ENCODE measurements at regions not wholly inside any gene's neighbourhood (a gene's known extent, or its start where the extent isn't known, plus 50 kb on each side); places are given as distances from the start of the nearest gene placed in this dataset.
"Not testable (repeated sequence)": the region's sequence is repeated elsewhere in the genome, so short reads cannot be mapped to it uniquely, and the experiment has no call there.

DNA sequence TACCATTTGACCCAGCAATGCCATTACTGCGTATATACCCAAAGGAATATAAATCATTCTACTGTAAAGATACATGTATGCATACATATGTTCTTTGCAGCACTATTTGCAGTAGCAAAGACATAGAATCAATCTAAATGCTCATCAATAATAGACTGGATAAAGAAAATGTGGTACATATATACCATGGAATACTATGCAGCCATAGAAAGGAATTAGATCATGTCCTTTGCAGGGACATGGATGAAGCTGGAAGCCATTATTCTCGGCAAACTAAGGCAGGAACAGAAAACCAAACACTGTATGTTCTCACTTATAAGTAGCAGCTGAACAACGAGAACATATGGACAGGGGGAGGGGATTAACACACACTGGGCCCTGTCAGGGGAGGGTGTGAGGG lies 54.8 kb upstream of the ZNF30 start:
- not testable (repeated sequence) for H3K27me3 ChIP-seq; H3K36me3 ChIP-seq; H3K27ac ChIP-seq; H3K9me3 ChIP-seq; H3K4me3 ChIP-seq; DNase-seq (ENCODE audit: low spot score); H3K4me1 ChIP-seq

DNA sequence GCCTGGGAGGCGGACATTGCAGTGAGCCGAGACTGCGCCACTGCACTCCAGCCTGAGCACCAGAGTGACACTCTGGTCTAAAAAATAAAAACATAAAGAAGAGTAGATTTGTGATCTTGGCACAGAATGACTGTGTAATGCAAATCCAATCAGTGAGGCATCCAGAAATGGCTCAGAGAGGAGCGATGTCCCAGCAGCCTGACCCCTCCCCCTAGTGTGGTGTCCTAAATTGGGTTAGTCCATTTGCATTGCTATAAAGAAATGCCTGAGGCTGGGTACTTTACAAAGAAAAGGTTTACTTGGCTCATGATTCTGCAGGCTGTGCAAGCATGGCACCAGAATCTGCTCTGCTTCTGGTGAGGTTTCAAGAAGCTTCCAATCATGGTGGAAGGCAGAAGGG lies 59.1 kb upstream of the ZNF30 start:
- Histone ChIP-seq H3K36me3 (no peaks in the 10 kb centered on the region), H3K27ac (no peak overlapping the region), H3K27me3 (no peaks in the 10 kb centered on the region), H3K9me3 (no peaks in the 10 kb centered on the region), H3K4me1 (no peaks in the 10 kb centered on the region), H3K4me3 (no peak overlapping the region)
- TF ChIP-seq, protein P1, sequence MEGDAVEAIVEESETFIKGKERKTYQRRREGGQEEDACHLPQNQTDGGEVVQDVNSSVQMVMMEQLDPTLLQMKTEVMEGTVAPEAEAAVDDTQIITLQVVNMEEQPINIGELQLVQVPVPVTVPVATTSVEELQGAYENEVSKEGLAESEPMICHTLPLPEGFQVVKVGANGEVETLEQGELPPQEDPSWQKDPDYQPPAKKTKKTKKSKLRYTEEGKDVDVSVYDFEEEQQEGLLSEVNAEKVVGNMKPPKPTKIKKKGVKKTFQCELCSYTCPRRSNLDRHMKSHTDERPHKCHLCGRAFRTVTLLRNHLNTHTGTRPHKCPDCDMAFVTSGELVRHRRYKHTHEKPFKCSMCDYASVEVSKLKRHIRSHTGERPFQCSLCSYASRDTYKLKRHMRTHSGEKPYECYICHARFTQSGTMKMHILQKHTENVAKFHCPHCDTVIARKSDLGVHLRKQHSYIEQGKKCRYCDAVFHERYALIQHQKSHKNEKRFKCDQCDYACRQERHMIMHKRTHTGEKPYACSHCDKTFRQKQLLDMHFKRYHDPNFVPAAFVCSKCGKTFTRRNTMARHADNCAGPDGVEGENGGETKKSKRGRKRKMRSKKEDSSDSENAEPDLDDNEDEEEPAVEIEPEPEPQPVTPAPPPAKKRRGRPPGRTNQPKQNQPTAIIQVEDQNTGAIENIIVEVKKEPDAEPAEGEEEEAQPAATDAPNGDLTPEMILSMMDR (IDR thresholded peaks at IDR 0.05) = no peak
- no peak for DNase-seq (ENCODE audit: low spot score)

DNA sequence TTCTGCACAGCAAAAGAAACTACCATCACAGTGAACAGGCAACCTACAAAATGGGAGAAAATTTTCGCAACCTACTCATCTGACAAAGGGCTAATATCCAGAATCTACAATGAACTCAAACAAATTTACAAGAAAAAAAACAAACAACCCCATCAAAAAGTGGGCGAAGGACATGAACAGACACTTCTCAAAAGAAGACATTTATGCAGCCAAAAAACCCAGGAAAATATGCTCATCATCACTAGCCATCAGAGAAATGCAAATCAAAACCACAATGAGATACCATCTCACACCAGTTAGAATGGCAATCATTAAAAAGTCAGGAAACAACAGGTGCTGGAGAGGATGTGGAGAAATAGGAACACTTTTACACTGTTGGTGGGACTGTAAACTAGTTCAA lies 61.5 kb upstream of the ZNF30 start:
- H3K4me3 ChIP-seq; H3K27me3 ChIP-seq; DNase-seq (ENCODE audit: low spot score); H3K4me1 ChIP-seq; H3K27ac ChIP-seq; H3K9me3 ChIP-seq; H3K36me3 ChIP-seq: not testable (repeated sequence)

DNA sequence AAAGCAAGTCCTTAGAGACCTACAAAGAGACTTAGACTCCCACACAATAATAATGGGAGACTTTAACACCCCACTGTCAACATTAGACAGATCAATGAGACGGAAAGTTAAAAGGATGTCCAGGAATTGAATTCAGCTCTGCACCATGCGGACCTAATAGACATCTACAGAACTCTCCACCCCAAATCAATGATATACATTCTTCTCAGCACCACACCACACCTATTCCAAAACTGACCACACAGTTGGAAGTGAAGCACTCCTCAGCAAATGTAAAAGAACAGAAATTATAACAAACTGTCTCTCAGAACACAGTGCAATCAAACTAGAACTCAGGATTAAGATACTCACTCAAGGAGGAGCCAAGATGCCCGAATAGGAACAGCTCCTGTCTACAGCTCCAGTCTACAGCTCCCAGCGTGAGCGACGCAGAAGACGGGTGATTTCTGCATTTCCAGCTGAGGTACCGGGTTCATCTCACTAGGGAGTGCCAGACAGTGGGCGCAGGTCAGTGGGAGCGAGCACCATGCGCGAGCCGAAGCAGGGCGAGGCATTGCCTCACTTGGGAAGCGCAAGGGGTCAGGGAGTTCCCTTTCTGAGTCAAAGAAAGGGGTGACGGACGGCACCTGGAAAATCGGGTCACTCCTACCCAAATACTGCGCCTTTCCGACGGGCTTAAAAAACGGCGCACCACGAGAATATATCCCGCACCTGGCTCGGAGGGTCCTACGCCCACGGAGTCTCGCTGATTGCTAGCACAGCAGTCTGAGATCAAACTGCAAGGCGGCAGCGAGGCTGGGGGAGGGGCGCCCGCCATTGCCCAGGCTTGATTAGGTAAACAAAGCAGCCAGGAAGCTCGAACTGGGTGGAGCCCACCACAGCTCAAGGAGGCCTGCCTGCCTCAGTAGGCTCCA lies 66.6 kb upstream of the ZNF30 start:
- H3K27ac ChIP-seq = peak overlapping the region in 1 of 2 donors; percentile 11
- peak overlapping the region; percentile 29 to 43 for H3K4me3 ChIP-seq
- H3K36me3 ChIP-seq = not testable (repeated sequence)

DNA sequence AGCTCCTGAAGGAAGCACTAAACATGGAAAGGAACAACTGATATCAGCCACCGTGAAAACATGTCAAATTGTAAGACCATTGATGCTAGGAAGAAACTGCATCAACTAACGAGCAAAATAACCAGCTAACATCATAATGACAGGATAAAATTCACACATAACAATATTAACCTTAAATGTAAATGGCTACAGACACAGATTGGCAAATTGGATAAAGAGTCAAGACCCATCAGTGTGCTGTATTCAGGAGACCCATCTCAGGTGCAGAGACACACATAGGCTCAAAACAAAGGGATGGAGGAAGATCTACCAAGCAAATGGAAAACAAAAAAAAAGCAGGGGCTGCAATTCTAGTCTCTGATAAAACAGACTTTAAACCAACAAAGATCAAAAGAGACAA lies 67.4 kb upstream of the ZNF30 start:
- not testable (repeated sequence) for H3K4me3 ChIP-seq; H3K27ac ChIP-seq; H3K9me3 ChIP-seq; H3K4me1 ChIP-seq; H3K27me3 ChIP-seq; H3K36me3 ChIP-seq; DNase-seq (ENCODE audit: low spot score)

More for the DNA sequence above, 66.6 kb upstream of the ZNF30 start:
- H3K4me1 ChIP-seq; DNase-seq (ENCODE audit: low spot score); H3K9me3 ChIP-seq; H3K27me3 ChIP-seq: not testable (repeated sequence)

DNA sequence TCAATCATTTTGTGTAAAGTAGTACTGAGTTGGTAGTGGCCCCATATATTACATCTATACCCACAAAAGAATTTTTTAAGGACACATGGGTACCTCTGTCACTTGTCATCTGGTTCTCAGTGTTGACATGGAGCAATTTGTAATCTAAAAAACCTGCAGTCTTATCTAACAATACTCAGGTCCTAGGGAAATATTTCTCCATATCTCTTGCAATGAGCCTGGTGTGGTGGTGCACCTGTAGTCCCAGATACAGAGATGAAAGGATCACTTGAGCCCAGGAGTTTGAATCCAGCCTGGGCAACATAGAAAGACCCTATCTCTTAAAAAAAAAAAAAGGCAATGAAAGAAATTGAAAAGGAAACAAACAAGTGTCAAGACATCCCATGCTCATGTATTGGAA lies 70.7 kb upstream of the ZNF30 start:
- Histone ChIP-seq H3K4me3 (no peak overlapping the region), H3K4me1 (no peaks in the 10 kb centered on the region), H3K27me3 (no peaks in the 10 kb centered on the region), H3K36me3 (no peaks in the 10 kb centered on the region), H3K9me3 (no peaks in the 10 kb centered on the region), H3K27ac (no peak overlapping the region)
- TF ChIP-seq, protein P1 (IDR thresholded peaks at IDR 0.05) = no peak
- no peak for DNase-seq (ENCODE audit: low spot score)

DNA sequence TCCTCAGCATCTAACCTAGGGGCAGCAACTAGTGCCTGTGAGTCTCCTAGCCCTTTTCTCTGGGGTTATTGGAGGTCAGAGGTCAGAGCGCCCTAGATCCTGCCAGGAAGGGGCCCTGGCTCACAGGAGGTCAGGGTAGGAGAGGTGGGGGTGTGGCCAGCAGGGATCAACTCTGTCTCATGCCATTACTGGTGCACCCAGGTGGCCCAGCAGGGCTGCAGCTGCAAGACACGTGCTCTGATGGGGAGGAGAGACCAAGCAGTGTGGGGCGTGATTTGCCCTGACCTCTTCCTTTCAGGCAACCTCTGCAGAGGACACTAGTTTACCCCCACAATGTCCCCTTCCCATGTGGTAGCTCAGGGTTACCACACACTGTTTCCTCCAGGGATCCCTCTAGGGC lies 73.3 kb upstream of the ZNF30 start:
- DNase-seq (ENCODE audit: low spot score) = no peak
- no peaks in the 10 kb centered on the region for H3K9me3 ChIP-seq
- H3K36me3 ChIP-seq = no peaks in the 10 kb centered on the region
- TF ChIP-seq, protein P1 (IDR thresholded peaks at IDR 0.05) = no peak
- no peak overlapping the region for H3K4me3 ChIP-seq
- H3K27me3 ChIP-seq = no peaks in the 10 kb centered on the region
- no peaks in the 10 kb centered on the region for H3K4me1 ChIP-seq
- H3K27ac ChIP-seq = no peak overlapping the region

DNA sequence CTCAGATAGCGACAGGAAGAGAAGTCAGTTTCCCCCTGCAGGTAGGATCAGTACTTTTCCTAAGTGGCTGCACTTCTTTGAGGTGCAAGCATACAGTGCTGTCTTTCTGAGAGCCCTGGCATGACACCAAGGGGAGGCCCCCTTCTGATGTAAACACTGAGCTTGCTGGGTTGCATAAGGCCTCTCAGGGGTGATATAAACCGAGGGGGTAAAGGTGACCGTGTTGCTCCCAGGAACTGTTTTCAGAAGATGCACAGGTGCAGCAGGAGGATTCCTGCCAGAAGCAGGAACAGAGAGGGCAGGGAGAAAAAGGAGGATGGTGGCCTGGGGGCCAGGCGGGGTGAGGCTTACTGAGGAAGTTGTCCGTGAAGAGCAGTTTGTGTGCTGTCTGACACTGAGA lies 74.0 kb upstream of the ZNF30 start:
- TF ChIP-seq, protein P1 (IDR thresholded peaks at IDR 0.05) = no peak
- H3K4me3 ChIP-seq = no peak overlapping the region
- H3K27me3 ChIP-seq = no peaks in the 10 kb centered on the region
- no peaks in the 10 kb centered on the region for H3K9me3 ChIP-seq
- DNase-seq (ENCODE audit: low spot score) = no peak
- H3K4me1 ChIP-seq = no peaks in the 10 kb centered on the region
- no peaks in the 10 kb centered on the region for H3K36me3 ChIP-seq
- no peak overlapping the region for H3K27ac ChIP-seq
